SKM-1 treated with dmso at 0.1 percent for 144 hours (cell line): ENCODE measurements at regions not wholly inside any gene's neighbourhood (a gene's known extent, or its start where the extent isn't known, plus 50 kb on each side); places are given as distances from the start of the nearest gene placed in this dataset.
A peak's percentile ranks its signal among the peaks of the same experiment; 100 is the strongest.
"Not testable (repeated sequence)": the region's sequence is repeated elsewhere in the genome, so short reads cannot be mapped to it uniquely, and the experiment has no call there.

Experiments
- DNase-seq: peaks from one replicate; lab custom pipeline; 2025; ENCODE audit not compliant: unreplicated experiment; lab: John Stamatoyannopoulos, UW

DNA sequence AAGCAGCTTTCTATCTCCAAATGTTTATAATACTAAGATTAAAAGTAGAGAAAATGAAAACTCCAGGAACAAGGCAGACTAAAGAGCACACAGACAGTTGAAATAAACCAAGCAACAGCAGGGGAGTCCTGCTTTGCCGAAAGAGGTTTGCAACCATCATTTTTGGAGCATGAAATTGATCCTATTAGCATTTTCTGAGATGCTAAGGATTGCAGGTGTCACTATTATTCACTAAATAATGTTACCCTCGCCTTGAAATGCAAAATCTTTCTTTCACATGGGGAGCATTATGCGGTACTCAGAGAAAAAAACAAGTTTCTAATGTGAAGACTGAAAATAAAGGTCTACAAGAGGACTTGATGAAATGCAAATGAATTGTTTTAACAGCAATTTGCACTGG lies 81.7 kb upstream of the DNAJC10 start:
- DNase-seq = no peak

DNA sequence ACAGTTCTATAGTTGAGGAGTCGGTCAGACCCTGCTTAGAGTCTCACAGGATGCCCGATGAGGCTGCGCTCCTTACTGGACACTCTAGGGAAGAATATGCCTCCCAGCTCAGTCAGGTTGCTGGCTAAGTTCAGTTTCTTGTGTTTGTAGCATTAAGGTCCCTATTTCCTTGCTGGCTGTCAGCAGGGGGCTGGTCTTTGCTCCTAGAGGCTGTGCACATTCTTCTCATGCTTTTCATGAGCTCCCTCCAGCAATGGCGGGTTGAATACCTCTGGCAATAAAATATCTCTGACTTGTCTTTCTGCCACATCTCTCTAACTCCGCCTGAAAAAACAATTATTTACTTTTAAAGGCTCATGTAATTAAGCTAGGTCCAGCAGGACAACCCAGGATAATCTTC lies 79.4 kb upstream of the DNAJC10 start:
- DNase-seq = no peak

DNA sequence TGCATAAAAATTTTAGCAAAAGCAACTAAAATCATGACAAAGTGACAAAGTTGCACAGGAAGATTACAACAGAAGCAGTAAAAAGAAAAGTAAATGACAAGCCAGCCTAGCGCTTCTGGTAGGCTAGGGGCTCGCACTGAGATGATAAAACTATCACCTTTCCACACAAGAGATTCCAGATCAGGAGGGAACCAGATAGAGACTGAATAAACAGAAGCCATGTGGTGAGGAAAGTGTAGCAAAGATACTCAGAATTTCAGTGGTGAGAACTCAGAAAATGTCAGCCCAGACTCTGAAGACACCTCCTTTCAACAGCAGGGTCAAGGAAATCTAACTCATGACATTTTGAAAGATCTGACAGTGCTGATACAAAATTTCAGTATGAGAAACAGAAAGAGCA lies 77.4 kb upstream of the DNAJC10 start:
- DNase-seq = no peak

DNA sequence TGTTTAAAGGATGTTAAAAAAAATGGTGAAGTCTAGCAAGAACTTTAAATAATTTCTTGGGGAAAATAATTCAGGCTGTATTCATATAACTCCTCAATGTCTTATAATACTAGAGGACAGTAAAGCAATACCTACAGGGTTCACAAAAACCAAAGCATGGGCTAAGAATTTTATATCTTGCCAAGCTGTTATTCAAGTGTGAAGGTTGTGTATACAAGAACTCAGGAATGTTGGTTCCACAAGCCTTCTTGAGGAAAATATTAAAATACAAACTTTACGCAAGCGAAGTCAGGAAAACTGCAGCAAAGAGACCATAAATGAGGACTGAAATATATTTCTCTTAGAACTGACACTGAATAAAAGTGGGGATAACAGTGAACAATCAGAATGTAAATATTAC lies 76.1 kb upstream of the DNAJC10 start:
- no peak for DNase-seq

DNA sequence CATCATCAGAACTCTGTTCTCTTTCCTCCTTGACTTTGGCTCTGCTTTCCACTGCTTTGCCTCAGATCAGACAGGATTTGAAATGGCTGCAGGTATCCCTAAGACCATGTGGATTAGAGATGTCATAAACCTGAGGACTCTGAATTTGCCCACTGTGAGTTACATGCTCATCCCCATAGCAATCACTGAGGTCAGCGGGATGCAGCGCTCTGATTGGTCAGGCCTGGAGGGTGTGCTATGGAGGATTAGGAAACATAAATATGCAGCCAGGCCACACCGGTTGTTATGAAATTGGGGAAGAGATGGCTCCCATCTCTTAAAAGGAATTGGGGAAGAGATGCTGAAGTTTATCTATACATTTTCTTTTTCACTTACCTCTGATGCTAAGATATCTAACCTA lies 73.7 kb upstream of the DNAJC10 start:
- peak; percentile 58 for DNase-seq

DNA sequence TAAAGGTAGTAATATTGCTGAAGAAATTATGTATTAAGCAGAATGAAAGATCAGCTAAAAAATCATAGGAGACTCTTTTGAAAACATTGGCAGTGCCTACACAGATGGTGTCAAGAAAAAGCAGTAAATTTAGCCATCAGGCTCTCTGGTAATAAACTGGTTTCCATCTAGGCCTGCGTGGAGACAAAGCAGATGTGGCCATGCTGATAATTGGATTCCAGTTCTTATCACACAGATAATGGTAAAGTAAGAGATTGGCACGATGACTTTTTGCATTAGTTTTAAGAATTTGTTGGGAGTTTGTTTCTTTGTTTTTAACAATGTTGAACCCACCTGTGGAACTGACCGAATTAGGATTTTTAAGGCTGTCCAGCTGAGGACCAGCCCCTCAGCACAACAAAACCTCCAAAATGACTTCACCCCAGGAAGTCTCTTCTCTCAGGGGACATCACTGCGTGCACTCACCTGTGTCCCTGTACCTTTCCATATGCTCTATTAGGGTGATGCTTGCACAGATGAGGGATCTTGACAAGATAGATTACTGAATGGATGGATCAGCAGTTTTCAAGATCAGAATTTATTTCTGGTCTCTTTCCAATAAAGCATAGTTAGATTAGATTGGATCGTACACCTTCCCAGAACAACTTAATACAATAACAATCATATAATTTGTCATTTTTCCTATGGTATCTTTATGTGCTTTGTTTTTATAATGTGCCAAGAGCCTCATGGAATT lies 69.1 kb upstream of the DNAJC10 start:
- DNase-seq = no peak

DNA sequence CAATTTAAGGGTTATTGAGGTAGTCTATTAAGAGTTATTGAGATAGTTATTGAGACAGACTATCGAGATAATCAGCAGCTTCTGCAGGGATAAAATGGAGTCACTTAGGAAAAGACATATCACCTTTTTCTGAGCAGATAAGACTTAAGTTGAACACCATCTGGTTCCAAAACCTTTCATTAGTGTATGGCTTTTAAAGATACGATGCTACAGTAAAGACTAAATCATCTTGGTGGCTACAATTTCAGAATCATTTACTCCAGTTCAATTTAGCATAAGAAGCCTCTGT lies 68.6 kb upstream of the DNAJC10 start:
- no peak for DNase-seq

DNA sequence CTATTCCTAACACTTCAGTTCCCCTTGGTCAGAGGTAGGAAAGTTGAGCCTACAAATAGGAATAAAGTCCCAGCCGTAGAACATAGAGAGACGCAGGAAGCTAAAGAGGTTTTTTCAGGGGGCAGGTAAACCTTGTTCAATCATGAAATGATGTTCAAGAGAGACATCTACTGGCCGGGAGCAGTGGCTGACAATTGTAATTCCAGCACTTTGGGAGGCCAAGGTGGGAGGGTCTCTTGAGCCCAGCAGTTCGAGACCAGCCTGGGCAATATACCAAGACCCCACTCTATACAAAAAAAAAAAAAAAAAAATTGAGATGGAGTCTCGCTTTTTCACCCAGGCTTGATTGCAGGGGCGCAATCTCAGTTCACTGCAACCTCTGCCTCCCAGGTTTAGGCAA lies 66.7 kb upstream of the DNAJC10 start:
- peak; percentile 14 for DNase-seq

DNA sequence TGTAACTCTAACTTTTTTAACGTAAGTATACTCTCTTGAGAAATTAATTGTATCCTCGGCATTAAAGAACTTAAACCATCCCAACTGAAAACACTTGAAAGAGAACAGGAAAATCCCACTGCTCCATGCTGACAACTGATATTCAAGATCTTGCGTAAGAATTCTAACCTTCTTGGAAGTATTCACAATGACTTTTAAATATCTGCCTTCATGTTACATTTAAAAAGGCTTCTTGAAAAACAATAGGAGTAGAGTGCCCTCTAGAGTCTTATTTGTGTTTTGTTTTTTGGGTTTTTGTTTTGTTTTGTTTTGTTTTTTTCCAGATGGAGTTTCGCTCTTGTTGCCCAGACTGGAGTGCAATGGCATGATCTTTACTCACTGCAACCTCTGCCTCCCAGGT lies 65.4 kb upstream of the DNAJC10 start:
- peak; percentile 45 for DNase-seq

DNA sequence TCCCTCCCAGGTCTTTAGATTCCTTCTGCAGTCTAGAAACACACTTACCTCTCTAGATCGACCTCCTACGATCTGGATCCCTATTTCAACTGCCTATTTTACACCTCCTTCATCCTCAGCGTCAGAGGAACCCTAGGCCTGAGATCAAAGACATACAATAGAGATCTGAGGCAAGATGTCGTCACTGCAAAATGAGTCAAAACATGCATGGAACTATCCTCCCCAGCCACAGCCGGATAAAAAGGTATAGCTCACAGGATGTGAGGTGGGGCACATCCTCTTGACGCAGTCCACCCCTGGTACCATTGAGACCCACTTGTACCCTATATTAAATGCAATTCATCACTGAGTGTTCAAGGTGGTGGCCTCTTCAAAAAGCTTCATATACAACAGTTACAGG lies 63.7 kb upstream of the DNAJC10 start:
- DNase-seq = no peak

DNA sequence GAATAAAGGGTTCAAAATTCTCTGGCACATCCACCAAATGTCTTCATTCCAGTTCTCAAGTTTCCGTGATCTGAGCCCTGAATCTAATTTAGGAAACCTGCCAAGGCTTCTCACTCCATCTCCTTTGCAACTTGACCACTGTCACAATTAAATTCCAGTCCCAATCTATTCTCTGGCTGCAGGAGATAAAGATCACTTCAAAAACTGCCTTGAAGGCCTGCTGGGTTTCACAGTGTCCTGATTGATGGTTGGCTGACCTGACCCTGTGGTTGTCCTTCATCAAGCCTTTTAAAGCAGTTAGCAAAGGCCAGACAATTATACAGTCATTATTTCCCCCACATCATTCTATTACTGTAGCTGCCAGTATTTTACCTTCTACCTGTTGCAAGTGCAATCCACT lies 60.3 kb upstream of the DNAJC10 start:
- DNase-seq = no peak

DNA sequence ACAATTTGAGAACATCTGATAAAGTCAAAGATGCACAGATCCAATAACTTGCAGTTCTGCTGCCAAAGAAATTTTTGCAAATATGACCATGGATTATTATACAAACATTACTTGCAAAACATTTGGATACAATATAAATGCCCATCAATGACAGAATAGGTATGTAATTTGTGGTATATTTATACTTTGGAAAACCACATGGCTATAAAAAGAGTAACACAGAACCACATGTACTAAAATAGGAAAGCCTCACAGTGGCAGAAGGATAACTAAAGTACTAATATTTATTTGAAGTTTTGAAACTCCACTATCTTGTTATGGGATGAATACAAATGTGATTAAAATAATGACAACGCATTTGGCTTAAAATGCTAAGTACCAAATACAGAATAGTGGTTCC lies 51.8 kb upstream of the DNAJC10 start:
- no peak for DNase-seq

DNA sequence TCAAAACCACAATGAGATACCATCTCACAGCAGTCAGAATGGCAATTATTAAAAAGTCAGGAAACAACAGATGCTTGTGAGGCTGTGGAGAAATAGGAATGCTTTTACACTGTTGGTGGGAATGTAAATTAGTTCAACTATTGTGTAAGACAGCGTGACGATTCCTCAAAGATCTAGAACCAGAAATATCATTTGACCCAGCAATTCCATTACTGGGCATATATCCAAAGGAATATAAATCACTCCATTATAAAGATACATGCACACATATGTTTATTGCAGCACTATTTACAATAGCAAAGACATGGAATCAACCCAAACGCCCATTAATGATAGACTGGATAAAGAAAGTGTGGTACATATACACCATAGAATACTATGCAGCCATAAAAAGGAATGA lies 50.6 kb upstream of the DNAJC10 start:
- DNase-seq = not testable (repeated sequence)
